Adrenal gland (tissue), 9 donors: ENCODE measurements at regions not wholly inside any gene's neighbourhood (a gene's known extent, or its start where the extent isn't known, plus 50 kb on each side); places are given as distances from the start of the nearest gene placed in this dataset.

ENCODE experiments used
- DNase-seq, 7 donors: peaks; one replicate each; pipeline ENCODE4 v3.0.0-alpha.2; 2019 to 2020
- H3K27ac ChIP-seq, 5 donors: fragments of 200-600 bp; sonication (generic) in 4 of 5; 1 replicate in 3 of 5; 2 replicates in 2 of 5; pipeline versions ENCODE4 v1.5.1 to v1.8.0; 2016 to 2020; ENCODE audit warnings: mild to moderate bottlenecking in 1 of 5
- H3K27me3 ChIP-seq: fragments of 200-600 bp; 2 replicates; pipeline ENCODE4 v1.8.0; 2021
- H3K36me3 ChIP-seq, 2 donors: fragments of 200-600 bp; replicated peaks in 1 of 2; 1 replicate in 1 of 2; 2 replicates in 1 of 2; pipeline versions ENCODE4 v1.5.1 to v1.8.0; 2018 to 2022
- H3K4me1 ChIP-seq, 2 donors: fragments of 200-600 bp; replicated peaks in 1 of 2; 1 replicate in 1 of 2; 2 replicates in 1 of 2; pipeline versions ENCODE4 v1.5.1 to v1.8.0; 2018 to 2021
- H3K4me3 ChIP-seq, 4 donors: fragments of 200-600 bp; sonication (generic) in 3 of 4; one replicate each; pipeline ENCODE4 v1.5.1; 2016 to 2018
- H3K9me3 ChIP-seq, 3 donors: fragments of 200-600 bp; sonication (generic) in 1 of 3; replicated peaks in 1 of 3; 1 replicate in 2 of 3; 2 replicates in 1 of 3; pipeline versions ENCODE4 v1.5.1 to v1.8.0; 2016 to 2021
- CTCF ChIP-seq, 6 experiments: fragments of 450-650 bp in 4 of 6; fragments of 200-600 bp in 2 of 6; sonication (generic) in 1 of 6; IDR thresholded peaks; 1 replicate in 5 of 6; 2 replicates in 1 of 6; pipeline versions ENCODE4 v1.5.1 to v1.8.0; 2016 to 2021; ENCODE audit warnings: antibody characterized with exemption in 6 of 6, mild to moderate bottlenecking in 2 of 6, moderate library complexity in 1 of 6
- POLR2A ChIP-seq, 2 donors: fragments of 450-650 bp; IDR thresholded peaks; one replicate each; pipeline ENCODE4 v1.6.1; 2017; ENCODE audit warnings: antibody characterized with exemption in 2 of 2, mild to moderate bottlenecking in 2 of 2, moderate library complexity in 1 of 2
- WGBS, 4 donors: extraction: QIAGEN DNeasy Blood & Tissue Kit in 2 of 4; methylation state at CpG; one replicate each; pipeline versions ENCODE4 v1.1.5 to v1.1.7; 2013 to 2017; 5-methylcytosine and 5-hydroxymethylcytosine counted together
- intact Hi-C, 2 donors: fragments of 100-400 bp; cut with DNase I; formaldehyde crosslinking; loops; one replicate each; pipeline versions ENCODE4 v1.14.1 to v1.15.0; 2022 to 2023
- donor health status: healthy with polysubstance abuse.
- donor health status: Bipolar disorder and iron deficiency.
- donor health status: DM: yes; HTN: yes; CAD: no.
- donor health status: DM: no; HTN: no; CAD: no.
- donor health status: DM: no; HTN: no; CAD: no.

GRCh38 chr6:96304997-96305396 lies 216.6 kb upstream of the UFL1 start:
- Histone ChIP-seq H3K27me3 (no peaks in the 10 kb centered on the region), H3K9me3 (no peaks in the 10 kb centered on the region), H3K36me3 (no peaks in the 10 kb centered on the region), H3K4me3 (no peak overlapping the region), H3K27ac (no peak overlapping the region), H3K4me1 (no peaks in the 10 kb centered on the region)
- TF ChIP-seq POLR2A (IDR thresholded peaks at IDR 0.05) (no peak), CTCF (IDR thresholded peaks at IDR 0.05) (no peak)
- intact Hi-C loops: no loop called here
- 33 to 44% (median 39%) methylated on average over 2 of the region's 2 CpGs for WGBS, 4 donors
- no peak for DNase-seq

GRCh38 chr6:96330884-96331283 lies 190.7 kb upstream of the UFL1 start:
- H3K4me1 ChIP-seq: no peaks in the 10 kb centered on the region
- no peak overlapping the region for H3K27ac ChIP-seq
- intact Hi-C loops: no loop called here
- no peak for TF ChIP-seq POLR2A (IDR thresholded peaks at IDR 0.05)
- no peak for TF ChIP-seq CTCF (IDR thresholded peaks at IDR 0.05)
- no peak overlapping the region for H3K4me3 ChIP-seq
- no peak for DNase-seq
- H3K9me3 ChIP-seq: no peaks in the 10 kb centered on the region
- 76 to 85% (median 78%) methylated on average over 1 of the region's 1 CpG for WGBS, 4 donors
- no peaks in the 10 kb centered on the region for H3K27me3 ChIP-seq
- H3K36me3 ChIP-seq: no peaks in the 10 kb centered on the region

GRCh38 chr6:96340164-96340563 lies 181.4 kb upstream of the UFL1 start:
- no peak overlapping the region for H3K27ac ChIP-seq
- intact Hi-C loops: no loop called here
- no peaks in the 10 kb centered on the region for H3K36me3 ChIP-seq
- DNase-seq: no peak
- TF ChIP-seq CTCF (IDR thresholded peaks at IDR 0.05) (no peak), POLR2A (IDR thresholded peaks at IDR 0.05) (no peak)
- H3K4me3 ChIP-seq: no peak overlapping the region
- no peaks in the 10 kb centered on the region for H3K9me3 ChIP-seq
- no peaks in the 10 kb centered on the region for H3K27me3 ChIP-seq
- WGBS, 4 donors: 64 to 71% (median 67%) methylated on average over 4 of the region's 4 CpGs
- no peaks in the 10 kb centered on the region for H3K4me1 ChIP-seq

- Histone ChIP-seq H3K27me3 (no peaks in the 10 kb centered on the region), H3K36me3 (no peaks in the 10 kb centered on the region), H3K4me3 (no peak overlapping the region), H3K4me1 (no peaks in the 10 kb centered on the region), H3K9me3 (no peaks in the 10 kb centered on the region), H3K27ac (no peak overlapping the region)
- intact Hi-C loops: no loop called here
- 76 to 79% (median 77%) methylated on average over 3 of the region's 3 CpGs for WGBS, 4 donors
- DNase-seq: no peak
- TF ChIP-seq POLR2A (IDR thresholded peaks at IDR 0.05) (no peak), CTCF (IDR thresholded peaks at IDR 0.05) (no peak)
These were observed 176.1 kb upstream of the UFL1 start for GRCh38 chr6:96345501-96345900.
